Hepatocyte (in vitro differentiated cells): ENCODE measurements at regions not wholly inside any gene's neighbourhood (a gene's known extent, or its start where the extent isn't known, plus 50 kb on each side); places are given as distances from the start of the nearest gene placed in this dataset.

Source experiments
- EZH2 ChIP-seq: fragments of 200-600 bp; sonication (generic); IDR thresholded peaks from 2 replicates; pipeline ENCODE4 v1.6.1; 2016; ENCODE audit warnings: antibody characterized with exemption, mild to moderate bottlenecking, borderline replicate concordance
- EZH2phosphoT487 ChIP-seq: fragments of 200-600 bp; sonication (generic); IDR thresholded peaks from one replicate; pipeline ENCODE4 v1.6.1; 2018; ENCODE audit warnings: antibody characterized with exemption, mild to moderate bottlenecking, low read depth, moderate library complexity; ENCODE audit not compliant: unreplicated experiment, severe bottlenecking
- TF ChIP-seq, protein P1 (sequence below): fragments of 200-600 bp; sonication (generic); IDR thresholded peaks from 2 replicates; pipeline ENCODE4 v1.5.1; 2016; ENCODE audit warnings: antibody characterized with exemption, mild to moderate bottlenecking; ENCODE audit not compliant: poor library complexity

- TF ChIP-seq, protein P1, sequence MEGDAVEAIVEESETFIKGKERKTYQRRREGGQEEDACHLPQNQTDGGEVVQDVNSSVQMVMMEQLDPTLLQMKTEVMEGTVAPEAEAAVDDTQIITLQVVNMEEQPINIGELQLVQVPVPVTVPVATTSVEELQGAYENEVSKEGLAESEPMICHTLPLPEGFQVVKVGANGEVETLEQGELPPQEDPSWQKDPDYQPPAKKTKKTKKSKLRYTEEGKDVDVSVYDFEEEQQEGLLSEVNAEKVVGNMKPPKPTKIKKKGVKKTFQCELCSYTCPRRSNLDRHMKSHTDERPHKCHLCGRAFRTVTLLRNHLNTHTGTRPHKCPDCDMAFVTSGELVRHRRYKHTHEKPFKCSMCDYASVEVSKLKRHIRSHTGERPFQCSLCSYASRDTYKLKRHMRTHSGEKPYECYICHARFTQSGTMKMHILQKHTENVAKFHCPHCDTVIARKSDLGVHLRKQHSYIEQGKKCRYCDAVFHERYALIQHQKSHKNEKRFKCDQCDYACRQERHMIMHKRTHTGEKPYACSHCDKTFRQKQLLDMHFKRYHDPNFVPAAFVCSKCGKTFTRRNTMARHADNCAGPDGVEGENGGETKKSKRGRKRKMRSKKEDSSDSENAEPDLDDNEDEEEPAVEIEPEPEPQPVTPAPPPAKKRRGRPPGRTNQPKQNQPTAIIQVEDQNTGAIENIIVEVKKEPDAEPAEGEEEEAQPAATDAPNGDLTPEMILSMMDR = no peak
- TF ChIP-seq EZH2 = no peak
- no peak for TF ChIP-seq EZH2phosphoT487
Observed at GRCh38 chr12:92537290-92537960, 165.4 kb upstream of the PLEKHG7 start.
